GM12873 (cell line): ENCODE measurements at regions not wholly inside any gene's neighbourhood (a gene's known extent, or its start where the extent isn't known, plus 50 kb on each side); places are given as distances from the start of the nearest gene placed in this dataset.

ENCODE experiments used
- TF ChIP-seq, protein P1 (sequence below): IDR thresholded peaks from 2 replicates; pipeline ENCODE4 v1.5.1; 2012; ENCODE audit warnings: low read depth, mild to moderate bottlenecking, moderate library complexity, low read length, control low read depth; ENCODE audit not compliant: insufficient read depth; ENCODE audit errors: missing control alignments

GRCh38 chr1:164967300-164967699 lies 389.2 kb downstream of the LMX1A start:
- TF ChIP-seq, protein P1, sequence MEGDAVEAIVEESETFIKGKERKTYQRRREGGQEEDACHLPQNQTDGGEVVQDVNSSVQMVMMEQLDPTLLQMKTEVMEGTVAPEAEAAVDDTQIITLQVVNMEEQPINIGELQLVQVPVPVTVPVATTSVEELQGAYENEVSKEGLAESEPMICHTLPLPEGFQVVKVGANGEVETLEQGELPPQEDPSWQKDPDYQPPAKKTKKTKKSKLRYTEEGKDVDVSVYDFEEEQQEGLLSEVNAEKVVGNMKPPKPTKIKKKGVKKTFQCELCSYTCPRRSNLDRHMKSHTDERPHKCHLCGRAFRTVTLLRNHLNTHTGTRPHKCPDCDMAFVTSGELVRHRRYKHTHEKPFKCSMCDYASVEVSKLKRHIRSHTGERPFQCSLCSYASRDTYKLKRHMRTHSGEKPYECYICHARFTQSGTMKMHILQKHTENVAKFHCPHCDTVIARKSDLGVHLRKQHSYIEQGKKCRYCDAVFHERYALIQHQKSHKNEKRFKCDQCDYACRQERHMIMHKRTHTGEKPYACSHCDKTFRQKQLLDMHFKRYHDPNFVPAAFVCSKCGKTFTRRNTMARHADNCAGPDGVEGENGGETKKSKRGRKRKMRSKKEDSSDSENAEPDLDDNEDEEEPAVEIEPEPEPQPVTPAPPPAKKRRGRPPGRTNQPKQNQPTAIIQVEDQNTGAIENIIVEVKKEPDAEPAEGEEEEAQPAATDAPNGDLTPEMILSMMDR, result no peak

- TF ChIP-seq, protein P1, result no peak
Measured at GRCh38 chr1:164961715-164962114, 394.8 kb downstream of the LMX1A start.

GRCh38 chr1:164958982-164959768 lies 397.3 kb downstream of the LMX1A start:
- TF ChIP-seq, protein P1, result no peak

GRCh38 chr1:164953815-164954214 lies 394.8 kb downstream of the PBX1 start:
- TF ChIP-seq, protein P1, result peak; percentile 10

GRCh38 chr1:164953098-164953497 lies 394.1 kb downstream of the PBX1 start:
- TF ChIP-seq, protein P1, result peak; percentile 14

GRCh38 chr1:164951508-164951907 lies 392.5 kb downstream of the PBX1 start:
- TF ChIP-seq, protein P1, result no peak

DNA sequence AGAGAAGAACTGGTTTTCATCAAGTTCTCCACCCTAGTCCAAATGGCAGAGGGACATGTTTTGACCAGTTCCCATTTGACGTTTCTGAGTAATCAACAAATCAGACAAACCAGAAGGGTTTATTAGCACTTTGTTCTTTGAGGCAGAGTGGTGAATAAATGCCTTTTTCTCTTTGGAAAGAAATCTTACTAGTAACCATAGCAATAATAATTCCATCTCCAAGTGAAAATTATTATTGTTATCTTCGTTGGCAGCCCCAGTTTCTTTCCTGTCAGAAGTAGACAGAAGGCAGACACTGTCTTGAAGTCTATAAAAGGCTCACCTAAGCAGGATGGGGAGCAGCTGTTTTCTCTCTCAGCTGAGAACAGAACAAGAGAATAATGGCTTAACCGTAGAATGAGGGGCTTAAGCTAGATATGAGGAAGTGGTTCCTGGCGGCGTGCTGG lies 391.6 kb downstream of the PBX1 start:
- TF ChIP-seq, protein P1, result no peak
